GM12878 (cell line): ENCODE measurements at regions not wholly inside any gene's neighbourhood (a gene's known extent, or its start where the extent isn't known, plus 50 kb on each side); places are given as distances from the start of the nearest gene placed in this dataset.

ENCODE experiments used
- BHLHE40 ChIP-seq, 2 experiments: fragments of 450-650 bp in 1 of 2; IDR thresholded peaks; 2 replicates each; pipeline ENCODE4 v1.6.1; 2011 to 2017; ENCODE audit warnings: low read depth in 2 of 2, borderline replicate concordance in 1 of 2, improper control_type of control experiment in 1 of 2, low read length in 1 of 2, mild to moderate bottlenecking in 1 of 2
- CREM ChIP-seq: IDR thresholded peaks from 2 replicates; pipeline ENCODE4 v1.6.1; 2014; ENCODE audit warnings: antibody characterized with exemption, low read depth
- DPF2 ChIP-seq: fragments of 450-650 bp; IDR thresholded peaks from 2 replicates; pipeline ENCODE4 v1.6.1; 2017; ENCODE audit warnings: mild to moderate bottlenecking
- EP300 ChIP-seq, 2 experiments: fragments of 150-350 bp in 1 of 2; IDR thresholded peaks; 2 replicates each; pipeline ENCODE4 v1.6.1; 2011 to 2012; ENCODE audit warnings: low read depth in 2 of 2, low read length in 2 of 2, borderline replicate concordance in 1 of 2, improper control_type of control experiment in 1 of 2, inconsistent platforms in 1 of 2; ENCODE audit not compliant: control insufficient read depth in 1 of 2
- FOXM1 ChIP-seq: IDR thresholded peaks from 2 replicates; pipeline ENCODE4 v1.6.1; 2012; ENCODE audit warnings: low read depth, mild to moderate bottlenecking, inconsistent platforms, low read length, moderate library complexity
- MTA2 ChIP-seq: fragments of 450-650 bp; IDR thresholded peaks from 2 replicates; pipeline ENCODE4 v1.6.1; 2016; ENCODE audit warnings: low read depth, mild to moderate bottlenecking, moderate library complexity
- MYC ChIP-seq: IDR thresholded peaks from 2 replicates; pipeline ENCODE4 v1.6.1; 2011; ENCODE audit warnings: mild to moderate bottlenecking, low read length, moderate library complexity, inconsistent platforms; ENCODE audit not compliant: insufficient read depth, insufficient replicate concordance, insufficient read length, severe bottlenecking
- NR2C2 ChIP-seq: IDR thresholded peaks from 2 replicates; pipeline ENCODE4 v1.6.1; 2011; ENCODE audit warnings: borderline replicate concordance, low read depth; ENCODE audit not compliant: control insufficient read depth, insufficient read length
- PAX8 ChIP-seq: fragments of 450-650 bp; IDR thresholded peaks from 2 replicates; pipeline ENCODE4 v1.6.1; 2017; ENCODE audit warnings: mild to moderate bottlenecking, moderate library complexity
- POLR2AphosphoS2 ChIP-seq: IDR thresholded peaks from 2 replicates; pipeline ENCODE4 v1.6.1; 2011; ENCODE audit warnings: low read depth, mild to moderate bottlenecking, low read length, improper control_type of control experiment, moderate library complexity
- POLR2AphosphoS5 ChIP-seq: IDR thresholded peaks from 2 replicates; pipeline ENCODE4 v1.6.1; 2011; ENCODE audit warnings: mild to moderate bottlenecking, low read length, inconsistent platforms
- RCOR1 ChIP-seq: conservative IDR thresholded peaks from 2 replicates; pipeline ENCODE4 v1.6.1; 2012; ENCODE audit warnings: low read depth, low read length, improper control_type of control experiment
- SMAD5 ChIP-seq: IDR thresholded peaks from 2 replicates; pipeline ENCODE4 v1.6.1; 2016; ENCODE audit warnings: antibody characterized with exemption, low read depth
- TARDBP ChIP-seq: IDR thresholded peaks from 2 replicates; pipeline ENCODE4 v1.6.1; 2016; ENCODE audit warnings: borderline replicate concordance
- TBL1XR1 ChIP-seq: IDR thresholded peaks from 2 replicates; pipeline ENCODE4 v1.6.1; 2012; ENCODE audit warnings: low read depth, low read length, improper control_type of control experiment
- ZNF687 ChIP-seq: fragments of 450-650 bp; IDR thresholded peaks from 2 replicates; pipeline ENCODE4 v1.6.1; 2017; ENCODE audit warnings: mild to moderate bottlenecking, moderate library complexity
- TF ChIP-seq, protein P1 (sequence below): fragments of 450-650 bp; IDR thresholded peaks from 2 replicates; pipeline ENCODE4 v1.6.1; 2017; ENCODE audit warnings: mild to moderate bottlenecking
- TF ChIP-seq, protein P2 (sequence below): IDR thresholded peaks from 2 replicates; pipeline ENCODE4 v1.6.1; 2011; ENCODE audit warnings: low read depth, low read length, improper control_type of control experiment, borderline replicate concordance
- TF ChIP-seq, protein P3 (sequence below): IDR thresholded peaks from 2 replicates; pipeline ENCODE4 v1.6.1; 2011; ENCODE audit warnings: borderline replicate concordance, low read depth, mild to moderate bottlenecking, moderate library complexity, mixed read lengths, low read length; ENCODE audit not compliant: insufficient read depth; ENCODE audit errors: extremely low read length
- TF ChIP-seq, protein P4 (sequence below): IDR thresholded peaks from 2 replicates; pipeline ENCODE4 v1.6.1; 2012; ENCODE audit warnings: low read length, inconsistent platforms

GRCh38 chr3:67291287-67292252 lies 293.5 kb downstream of the KBTBD8 start (continued):
- TF ChIP-seq ZNF687 (no peak), NR2C2 (no peak), PAX8 (no peak), MTA2 (peak; percentile 77), BHLHE40 (IDR thresholded peaks at IDR 0.05; ENCODE audit: borderline replicate concordance in 1 of 2, low read depth in 2 of 2, low read length in 1 of 2) (peak in 1 of 2 experiments; percentile 20; a peak in 1 of 4 replicates), DPF2 (peak; percentile 57; the same call in 1 of the 2 replicates), POLR2AphosphoS5 (no peak), POLR2AphosphoS2 (no peak), TARDBP (no peak), TBL1XR1 (no peak), MYC (no peak), CREM (no peak), RCOR1 (no peak), FOXM1 (no peak), SMAD5 (no peak), EP300 (IDR thresholded peaks at IDR 0.05; ENCODE audit: borderline replicate concordance in 1 of 2, control insufficient read depth in 1 of 2, low read depth in 2 of 2, low read length in 2 of 2) (no peak)
- TF ChIP-seq, protein P1, sequence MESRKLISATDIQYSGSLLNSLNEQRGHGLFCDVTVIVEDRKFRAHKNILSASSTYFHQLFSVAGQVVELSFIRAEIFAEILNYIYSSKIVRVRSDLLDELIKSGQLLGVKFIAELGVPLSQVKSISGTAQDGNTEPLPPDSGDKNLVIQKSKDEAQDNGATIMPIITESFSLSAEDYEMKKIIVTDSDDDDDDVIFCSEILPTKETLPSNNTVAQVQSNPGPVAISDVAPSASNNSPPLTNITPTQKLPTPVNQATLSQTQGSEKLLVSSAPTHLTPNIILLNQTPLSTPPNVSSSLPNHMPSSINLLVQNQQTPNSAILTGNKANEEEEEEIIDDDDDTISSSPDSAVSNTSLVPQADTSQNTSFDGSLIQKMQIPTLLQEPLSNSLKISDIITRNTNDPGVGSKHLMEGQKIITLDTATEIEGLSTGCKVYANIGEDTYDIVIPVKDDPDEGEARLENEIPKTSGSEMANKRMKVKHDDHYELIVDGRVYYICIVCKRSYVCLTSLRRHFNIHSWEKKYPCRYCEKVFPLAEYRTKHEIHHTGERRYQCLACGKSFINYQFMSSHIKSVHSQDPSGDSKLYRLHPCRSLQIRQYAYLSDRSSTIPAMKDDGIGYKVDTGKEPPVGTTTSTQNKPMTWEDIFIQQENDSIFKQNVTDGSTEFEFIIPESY = no peak
- TF ChIP-seq, protein P2, sequence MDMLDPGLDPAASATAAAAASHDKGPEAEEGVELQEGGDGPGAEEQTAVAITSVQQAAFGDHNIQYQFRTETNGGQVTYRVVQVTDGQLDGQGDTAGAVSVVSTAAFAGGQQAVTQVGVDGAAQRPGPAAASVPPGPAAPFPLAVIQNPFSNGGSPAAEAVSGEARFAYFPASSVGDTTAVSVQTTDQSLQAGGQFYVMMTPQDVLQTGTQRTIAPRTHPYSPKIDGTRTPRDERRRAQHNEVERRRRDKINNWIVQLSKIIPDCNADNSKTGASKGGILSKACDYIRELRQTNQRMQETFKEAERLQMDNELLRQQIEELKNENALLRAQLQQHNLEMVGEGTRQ = no peak
- TF ChIP-seq, protein P3, sequence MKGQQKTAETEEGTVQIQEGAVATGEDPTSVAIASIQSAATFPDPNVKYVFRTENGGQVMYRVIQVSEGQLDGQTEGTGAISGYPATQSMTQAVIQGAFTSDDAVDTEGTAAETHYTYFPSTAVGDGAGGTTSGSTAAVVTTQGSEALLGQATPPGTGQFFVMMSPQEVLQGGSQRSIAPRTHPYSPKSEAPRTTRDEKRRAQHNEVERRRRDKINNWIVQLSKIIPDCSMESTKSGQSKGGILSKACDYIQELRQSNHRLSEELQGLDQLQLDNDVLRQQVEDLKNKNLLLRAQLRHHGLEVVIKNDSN = no peak
- TF ChIP-seq, protein P4, sequence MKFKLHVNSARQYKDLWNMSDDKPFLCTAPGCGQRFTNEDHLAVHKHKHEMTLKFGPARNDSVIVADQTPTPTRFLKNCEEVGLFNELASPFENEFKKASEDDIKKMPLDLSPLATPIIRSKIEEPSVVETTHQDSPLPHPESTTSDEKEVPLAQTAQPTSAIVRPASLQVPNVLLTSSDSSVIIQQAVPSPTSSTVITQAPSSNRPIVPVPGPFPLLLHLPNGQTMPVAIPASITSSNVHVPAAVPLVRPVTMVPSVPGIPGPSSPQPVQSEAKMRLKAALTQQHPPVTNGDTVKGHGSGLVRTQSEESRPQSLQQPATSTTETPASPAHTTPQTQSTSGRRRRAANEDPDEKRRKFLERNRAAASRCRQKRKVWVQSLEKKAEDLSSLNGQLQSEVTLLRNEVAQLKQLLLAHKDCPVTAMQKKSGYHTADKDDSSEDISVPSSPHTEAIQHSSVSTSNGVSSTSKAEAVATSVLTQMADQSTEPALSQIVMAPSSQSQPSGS = no peak
